HG03095 (cell line): ENCODE measurements at regions not wholly inside any gene's neighbourhood (a gene's known extent, or its start where the extent isn't known, plus 50 kb on each side); places are given as distances from the start of the nearest gene placed in this dataset.
"Not testable (repeated sequence)": the region's sequence is repeated elsewhere in the genome, so short reads cannot be mapped to it uniquely, and the experiment has no call there.

Experiments
- ATAC-seq: cut with Tn5 transposase; IDR thresholded peaks from one replicate; pipeline ENCODE4 v1.9.1; 2021; ENCODE audit warnings: moderate library complexity; ENCODE audit not compliant: unreplicated experiment

- no peak for ATAC-seq
Observed at GRCh38 chr14:53858345-53858684, 98.3 kb downstream of the BMP4 start.

GRCh38 chr14:53857625-53858344 lies 98.8 kb downstream of the BMP4 start:
- ATAC-seq = no peak

GRCh38 chr14:53855574-53855973 lies 101.1 kb downstream of the BMP4 start:
- no peak for ATAC-seq

- ATAC-seq = no peak
Observed at GRCh38 chr14:53855127-53855526, 101.5 kb downstream of the BMP4 start.

- no peak for ATAC-seq
Observed at GRCh38 chr14:53851394-53852090, 105.1 kb downstream of the BMP4 start.

- no peak for ATAC-seq
Observed at GRCh38 chr14:53850714-53851296, 105.8 kb downstream of the BMP4 start.

GRCh38 chr14:53849549-53849948 lies 107.1 kb downstream of the BMP4 start:
- no peak for ATAC-seq

GRCh38 chr14:53848854-53849253 lies 107.8 kb downstream of the BMP4 start:
- no peak for ATAC-seq

- ATAC-seq = no peak
Observed at GRCh38 chr14:53847881-53848280, 108.7 kb downstream of the BMP4 start.

- no peak for ATAC-seq
Observed at GRCh38 chr14:53847057-53847456, 109.6 kb downstream of the BMP4 start.

- no peak for ATAC-seq
Observed at GRCh38 chr14:53845813-53846693, 110.6 kb downstream of the BMP4 start.

- no peak for ATAC-seq
Observed at GRCh38 chr14:53842938-53843337, 113.7 kb downstream of the BMP4 start.

- no peak for ATAC-seq
Observed at GRCh38 chr14:53841109-53842099, 115.2 kb downstream of the BMP4 start.

- ATAC-seq = no peak
Observed at GRCh38 chr14:53840444-53840843, 116.2 kb downstream of the BMP4 start.

GRCh38 chr14:53838374-53838773 lies 118.3 kb downstream of the BMP4 start:
- no peak for ATAC-seq

- ATAC-seq = not testable (repeated sequence)
Observed at GRCh38 chr14:53837656-53838055, 119.0 kb downstream of the BMP4 start.

- ATAC-seq = no peak
Observed at GRCh38 chr14:53836551-53836950, 120.1 kb downstream of the BMP4 start.

- no peak for ATAC-seq
Observed at GRCh38 chr14:53828820-53829219, 127.8 kb downstream of the BMP4 start.

GRCh38 chr14:53824061-53824460 lies 132.6 kb downstream of the BMP4 start:
- no peak for ATAC-seq

- no peak for ATAC-seq
Observed at GRCh38 chr14:53814392-53814791, 142.2 kb downstream of the BMP4 start.
